HG03060 (cell line): ENCODE measurements at regions not wholly inside any gene's neighbourhood (a gene's known extent, or its start where the extent isn't known, plus 50 kb on each side); places are given as distances from the start of the nearest gene placed in this dataset.
"Not testable (repeated sequence)": the region's sequence is repeated elsewhere in the genome, so short reads cannot be mapped to it uniquely, and the experiment has no call there.

Experiments used
- ATAC-seq: cut with Tn5 transposase; IDR thresholded peaks from one replicate; pipeline ENCODE4 v1.9.1; 2021; ENCODE audit warnings: low read depth, moderate number of reproducible peaks; ENCODE audit not compliant: unreplicated experiment

DNA sequence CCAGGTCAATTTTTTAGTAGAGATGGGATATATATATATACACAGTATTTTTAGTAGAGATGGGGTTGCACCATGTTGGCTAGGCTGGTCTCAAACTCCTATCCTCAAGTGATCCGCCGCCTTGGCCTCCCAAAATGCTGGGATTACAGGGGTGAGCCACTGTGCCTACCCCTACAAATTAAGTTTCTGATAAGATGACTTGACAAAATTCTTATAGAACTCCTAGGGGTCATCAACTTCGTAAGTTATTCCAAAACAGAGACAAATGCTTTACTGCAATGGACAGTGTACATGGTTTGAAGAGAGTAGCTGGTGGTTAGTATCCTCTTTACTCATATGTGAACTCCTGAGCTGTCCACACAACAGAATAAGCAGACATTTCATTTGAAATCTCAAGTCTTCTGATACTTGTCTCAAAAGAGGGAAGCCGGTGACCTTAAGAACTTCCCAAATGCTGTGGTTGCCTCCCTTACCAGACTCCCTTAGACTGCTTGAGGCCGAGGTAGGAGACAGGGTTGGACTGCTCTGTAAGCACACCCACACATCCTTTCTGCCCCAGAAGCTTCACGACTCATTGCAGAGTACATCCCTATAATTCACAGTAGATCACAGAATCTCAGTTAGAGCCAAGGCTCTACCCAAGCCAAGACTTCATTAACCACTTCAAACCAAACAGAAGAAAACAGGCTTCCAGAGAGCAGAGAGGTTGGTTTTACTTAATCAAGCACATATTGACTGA, 244.1 kb upstream of the IRF2BP2 start:
- no peak for ATAC-seq

DNA sequence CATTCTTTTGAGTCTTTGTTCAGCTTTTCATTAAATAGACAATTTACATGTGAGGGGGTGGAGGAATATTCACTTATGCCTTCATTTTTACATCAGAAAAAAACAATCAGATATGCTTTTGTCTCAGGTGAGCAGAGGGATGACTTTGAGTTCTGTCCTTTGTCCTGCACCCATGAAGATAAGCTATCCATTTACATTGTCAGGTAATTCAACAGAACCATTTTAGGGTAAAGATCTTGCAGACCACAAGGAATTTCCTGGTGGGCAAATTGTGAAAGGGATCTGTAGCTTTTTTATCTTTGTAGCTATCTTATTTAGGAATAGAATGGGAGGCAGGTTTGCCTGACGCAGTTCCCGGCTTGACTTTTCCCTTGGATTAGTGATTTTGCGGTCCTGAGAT, 242.7 kb upstream of the IRF2BP2 start:
- ATAC-seq = no peak

DNA sequence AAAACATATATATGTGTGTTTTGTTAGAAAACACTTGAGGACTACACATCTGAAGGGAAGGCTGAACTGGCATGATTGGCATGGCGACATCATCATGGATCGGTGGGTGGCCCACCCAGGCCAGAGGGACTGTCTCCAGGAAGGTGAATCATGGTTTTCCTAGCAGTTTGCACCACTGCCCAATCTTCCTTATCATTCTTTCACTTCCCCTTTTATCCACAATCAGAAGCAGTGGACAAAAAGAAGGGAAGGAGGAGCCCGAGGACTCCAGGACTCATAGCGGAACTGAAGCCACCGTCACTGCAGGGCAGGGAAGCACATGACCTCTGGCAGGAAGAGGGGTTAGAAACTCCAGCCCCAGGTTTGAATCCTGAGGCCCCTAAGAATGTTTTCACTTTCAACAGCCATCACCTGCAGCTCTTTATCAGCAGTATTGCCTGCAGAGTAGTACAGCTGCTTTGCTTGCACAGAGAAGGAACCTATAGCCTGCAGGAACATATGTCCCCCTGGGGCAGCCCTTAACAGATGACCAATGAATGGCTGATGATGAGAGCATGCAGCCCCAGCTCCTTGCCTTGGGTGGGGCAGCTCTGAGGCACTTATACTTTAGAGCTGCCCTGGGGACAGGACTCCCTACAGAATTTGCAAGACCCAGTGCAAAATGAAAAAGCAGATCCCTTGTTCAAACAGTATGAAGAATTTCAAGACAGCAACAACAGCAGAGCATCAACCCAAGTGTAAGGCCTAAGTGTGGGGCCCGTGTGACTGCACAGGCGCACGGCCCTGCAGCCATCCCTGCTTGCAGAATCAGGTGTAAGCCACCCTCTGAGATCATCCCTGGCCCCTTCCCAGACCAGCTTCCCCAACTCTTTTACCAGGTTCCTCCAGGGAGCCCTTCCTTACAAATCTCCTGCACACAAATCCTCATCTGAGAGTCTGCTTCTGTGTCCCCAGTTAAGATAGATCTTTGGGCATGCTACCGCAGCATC, 241.8 kb upstream of the IRF2BP2 start:
- ATAC-seq = no peak

DNA sequence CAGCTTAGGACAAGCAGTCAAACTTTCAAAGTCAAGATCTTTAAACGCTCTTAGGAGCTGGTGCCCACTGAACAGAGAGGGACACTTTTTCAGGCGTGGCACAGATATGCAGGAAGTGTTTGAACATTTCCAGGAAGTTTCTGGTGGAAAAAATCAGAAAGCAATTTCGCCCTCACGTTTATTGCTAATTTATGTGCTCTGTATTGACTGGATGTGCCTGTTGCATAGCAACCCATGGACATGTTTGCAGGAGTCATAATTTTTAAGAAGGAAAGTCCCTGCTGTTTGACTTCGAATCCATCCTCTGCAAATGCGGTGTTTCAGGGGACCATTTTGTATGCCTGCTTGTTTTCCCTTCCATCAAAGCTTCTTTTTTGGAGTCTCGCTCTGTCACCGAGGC, 239.9 kb upstream of the IRF2BP2 start:
- no peak for ATAC-seq

DNA sequence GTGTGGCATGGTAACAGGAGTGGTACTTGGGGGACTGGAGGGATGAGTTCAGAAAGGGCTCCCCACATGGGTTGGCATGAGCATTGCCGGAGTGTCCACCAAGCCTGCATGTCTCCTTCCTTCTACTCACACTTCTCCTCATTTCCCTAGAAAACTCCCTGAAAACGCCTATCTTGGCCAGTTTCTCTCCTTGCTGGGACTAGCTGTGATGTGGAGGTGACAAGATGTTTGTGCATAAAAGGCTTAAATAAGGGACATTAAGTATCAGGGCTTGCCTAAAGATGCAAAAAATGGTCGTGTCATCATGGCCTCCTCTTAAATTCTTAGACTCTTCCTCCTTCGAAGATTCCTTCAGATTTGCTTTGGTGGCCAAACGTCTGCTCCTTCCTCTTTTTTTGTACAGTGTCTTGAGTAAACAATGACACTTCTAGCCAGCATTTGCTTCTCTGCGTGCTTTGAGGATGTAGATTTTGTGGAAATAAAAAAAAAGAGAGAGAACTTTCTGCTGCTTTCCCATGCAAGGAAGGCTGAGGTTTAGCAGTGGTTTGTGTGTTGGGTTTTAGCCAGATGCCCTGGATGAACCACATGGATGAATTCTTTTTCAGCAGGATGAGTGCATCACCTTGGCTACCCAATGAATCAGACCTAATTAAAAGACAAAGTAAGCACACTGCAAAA, 239.1 kb upstream of the IRF2BP2 start:
- no peak for ATAC-seq

DNA sequence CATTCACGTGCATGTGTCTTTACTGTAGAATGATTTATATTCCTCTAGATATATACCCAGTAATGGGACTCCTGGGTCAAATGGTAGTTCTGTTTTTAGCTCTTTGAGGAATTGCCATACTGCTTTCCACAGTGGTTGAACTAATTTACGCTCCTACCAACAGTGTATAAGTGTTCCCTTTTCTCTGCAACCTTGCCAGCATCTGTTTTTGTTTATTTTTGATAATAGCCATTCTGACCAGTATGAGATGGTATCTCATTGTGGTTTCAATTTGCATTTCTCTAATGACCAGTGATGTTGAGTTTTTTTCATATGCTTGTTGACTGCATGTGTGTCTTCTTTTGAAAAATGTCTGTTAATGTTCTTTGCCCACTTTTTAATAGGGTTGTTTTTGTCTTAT, 236.8 kb upstream of the IRF2BP2 start:
- ATAC-seq = not testable (repeated sequence)

DNA sequence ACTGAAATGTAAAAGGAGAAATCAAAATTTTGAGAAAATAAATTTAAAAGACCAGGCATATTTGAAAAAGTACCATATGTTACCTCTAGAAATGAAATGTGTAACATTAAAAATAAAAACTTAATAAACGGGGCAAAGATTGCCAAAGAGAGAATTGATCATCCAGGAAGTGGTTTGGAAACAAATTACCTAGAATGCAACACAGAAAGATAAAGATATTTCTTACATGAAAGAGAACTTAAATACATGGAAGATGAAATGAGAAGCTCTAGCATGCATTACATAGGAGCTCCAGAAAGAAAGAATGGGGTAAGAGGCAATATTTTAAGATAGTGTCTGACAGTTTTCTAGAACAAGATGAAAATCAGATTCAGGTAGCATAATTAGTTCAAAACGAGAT, 235.9 kb upstream of the IRF2BP2 start:
- no peak for ATAC-seq

DNA sequence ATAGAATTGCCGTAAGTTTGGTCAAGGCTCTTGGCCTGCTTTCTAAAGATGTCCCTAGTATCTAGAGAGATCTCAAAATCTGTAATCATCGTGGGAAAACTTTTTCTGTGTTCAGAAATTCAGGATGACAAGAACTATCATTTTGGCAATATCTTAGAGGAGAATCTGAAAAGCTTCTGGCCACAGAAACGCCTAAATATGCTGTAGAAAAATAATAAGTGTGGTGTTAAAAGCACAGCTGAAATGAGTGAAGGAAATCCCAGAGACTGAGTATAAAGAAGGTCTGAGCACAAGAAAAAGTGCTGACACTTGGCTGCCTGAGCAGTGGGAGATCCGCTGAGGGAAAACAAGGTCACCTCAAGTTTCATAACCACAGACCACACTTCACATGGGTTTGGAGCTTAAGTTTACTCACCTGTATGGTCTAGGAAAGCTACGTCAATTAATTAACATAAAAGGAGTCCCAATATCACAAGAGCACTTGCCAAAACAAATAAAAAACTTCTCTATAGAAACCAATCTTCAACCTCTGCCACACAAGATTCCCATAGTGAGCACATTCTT, 235.2 kb upstream of the IRF2BP2 start:
- no peak for ATAC-seq

DNA sequence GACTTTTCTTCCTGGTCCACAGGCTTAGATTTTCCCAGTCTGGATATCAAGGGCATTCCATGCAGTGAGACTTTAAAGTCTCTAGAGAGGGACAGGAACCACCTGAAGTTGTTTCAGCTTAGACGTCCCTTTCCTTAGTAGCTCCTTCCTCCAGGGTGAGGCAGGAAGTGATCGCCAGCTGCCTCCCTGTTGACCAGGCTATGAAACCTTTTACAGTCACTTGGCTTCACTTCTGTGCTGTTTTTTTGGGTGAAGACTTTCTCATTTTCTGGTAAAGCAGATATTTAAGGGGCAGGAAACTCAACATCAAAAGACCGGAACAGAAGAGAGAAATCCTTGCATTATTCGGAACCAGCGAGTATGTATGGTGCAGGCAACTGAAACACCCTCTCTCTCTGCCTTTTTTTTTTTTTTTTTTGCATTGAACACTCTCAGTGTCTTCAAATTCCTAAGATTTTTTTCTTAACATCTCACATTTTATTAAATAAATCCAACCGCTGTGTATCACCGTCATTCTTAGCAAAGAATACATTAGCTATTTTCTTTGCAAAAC, 234.6 kb upstream of the IRF2BP2 start:
- no peak for ATAC-seq

DNA sequence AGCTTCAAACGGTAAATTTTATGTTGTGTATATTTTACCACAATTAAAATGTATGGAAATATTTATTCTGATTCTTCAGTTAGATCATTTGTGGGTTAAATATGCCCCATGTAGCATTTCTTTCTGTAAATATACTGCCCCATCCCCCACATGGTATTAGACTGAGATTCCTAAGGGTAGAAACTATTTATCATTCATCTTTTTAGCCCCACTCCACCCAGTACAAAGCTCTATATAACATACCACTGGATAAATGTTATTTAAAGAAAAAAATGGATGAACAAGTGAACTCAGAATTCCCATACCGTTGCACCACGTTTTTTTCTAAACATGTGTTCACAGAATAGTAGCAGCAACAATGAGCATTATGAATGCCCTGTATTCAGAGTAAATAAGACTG, 234.0 kb upstream of the IRF2BP2 start:
- ATAC-seq = no peak

DNA sequence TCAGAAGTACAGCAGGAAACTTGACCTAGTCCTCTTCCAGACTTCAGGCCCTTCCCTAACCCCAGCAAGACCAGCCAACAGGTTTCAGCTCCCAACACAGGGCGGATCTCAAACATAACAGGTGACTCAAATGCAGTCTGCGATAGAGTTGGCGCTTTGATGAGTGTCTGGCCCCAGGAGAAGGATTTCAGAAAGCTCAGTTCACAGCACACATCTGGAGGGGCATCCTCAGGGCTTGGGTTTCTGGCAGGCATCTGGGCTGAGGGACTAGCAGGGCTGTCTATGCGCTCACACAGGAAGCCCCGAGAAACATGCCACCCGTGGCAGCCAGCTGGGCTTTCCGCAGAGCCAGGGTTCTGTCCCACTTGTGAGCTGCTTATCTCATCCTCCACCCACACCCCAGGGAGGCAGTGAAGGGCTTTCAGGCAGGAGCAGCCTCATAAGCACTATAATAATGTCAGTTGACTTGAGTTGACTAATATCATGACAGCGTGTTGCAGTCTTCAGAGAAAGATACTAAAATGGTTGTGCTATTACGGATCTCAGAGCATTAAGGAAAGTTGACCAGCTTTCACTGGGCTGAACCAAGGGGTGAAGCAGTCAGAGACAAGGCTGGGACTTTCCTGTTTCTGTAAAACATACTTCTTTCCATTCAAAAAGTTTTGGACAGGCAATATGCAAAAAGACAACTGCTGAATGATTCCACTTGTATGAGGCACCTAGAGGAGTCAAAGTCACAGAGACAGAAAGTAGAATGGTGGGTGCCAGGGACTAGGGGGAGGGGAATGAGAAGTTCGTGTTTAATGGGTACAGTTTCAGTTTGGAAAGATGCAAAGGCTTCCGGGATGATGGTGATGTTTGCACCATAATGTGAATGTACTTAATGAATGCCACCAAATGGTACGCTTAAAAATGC, 233.0 kb upstream of the IRF2BP2 start:
- peak; percentile 47 for ATAC-seq

DNA sequence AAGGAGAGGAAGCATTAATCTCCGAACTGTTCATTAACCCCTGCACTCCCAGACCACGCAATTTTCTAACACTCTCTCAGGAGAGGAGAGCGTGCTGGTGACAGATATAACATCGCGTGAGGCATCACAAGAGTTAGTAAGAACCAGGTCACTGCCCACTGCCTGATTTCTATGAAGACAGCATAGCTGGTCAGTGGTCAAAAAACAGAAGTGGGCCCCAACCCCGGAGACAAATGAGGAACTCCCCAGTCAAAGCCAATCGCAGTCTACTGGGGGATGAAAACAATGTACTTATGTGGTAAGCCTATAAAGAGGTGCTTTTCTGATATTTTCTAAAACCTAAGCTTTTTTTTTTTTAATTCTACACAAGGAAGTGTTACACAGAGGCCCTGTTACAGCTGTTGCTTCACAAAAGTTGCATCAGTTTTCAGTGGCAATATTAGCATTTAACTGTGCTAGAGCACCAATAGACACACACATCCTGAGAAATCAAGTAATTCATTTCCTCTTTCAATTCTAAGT, 231.8 kb upstream of the IRF2BP2 start:
- peak; percentile 25 for ATAC-seq

DNA sequence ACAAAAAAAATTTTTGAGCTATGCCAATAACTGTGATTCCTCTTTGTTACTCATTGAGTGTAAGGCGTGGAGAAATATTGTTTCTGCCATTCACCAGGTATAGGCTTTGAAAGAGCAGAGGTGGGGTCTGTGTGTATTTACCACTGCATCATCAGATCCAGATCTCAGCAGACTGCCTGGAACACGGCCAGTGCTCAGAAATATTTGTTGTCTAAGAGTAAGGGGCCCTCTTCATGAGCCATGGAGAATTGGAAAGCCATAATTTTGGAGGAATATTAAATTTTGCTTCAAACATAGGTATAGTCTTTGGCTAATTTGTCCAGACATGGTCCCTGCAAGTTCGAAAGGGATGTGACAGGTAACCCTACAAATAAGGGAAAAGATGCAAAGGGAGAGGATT, 231.3 kb upstream of the IRF2BP2 start:
- no peak for ATAC-seq

DNA sequence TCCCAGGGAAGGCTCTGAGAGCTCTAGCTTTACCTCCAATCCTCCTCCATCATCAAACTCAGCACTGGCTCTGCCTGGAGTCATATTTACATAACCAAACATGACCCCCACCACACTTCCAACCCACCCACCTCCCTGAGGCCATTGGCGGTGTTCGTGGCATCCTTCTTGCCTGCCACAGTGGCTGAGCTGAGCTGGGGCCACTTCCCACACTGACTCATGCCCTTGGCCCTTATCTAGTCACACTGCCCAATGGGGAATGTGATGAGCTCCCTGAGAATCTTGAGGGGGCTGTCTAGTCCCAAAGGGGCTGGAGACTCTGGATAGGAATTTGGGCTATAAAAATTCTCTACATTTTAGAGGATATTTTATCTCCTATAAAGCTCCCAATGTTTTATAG, 230.9 kb upstream of the IRF2BP2 start:
- ATAC-seq = no peak

DNA sequence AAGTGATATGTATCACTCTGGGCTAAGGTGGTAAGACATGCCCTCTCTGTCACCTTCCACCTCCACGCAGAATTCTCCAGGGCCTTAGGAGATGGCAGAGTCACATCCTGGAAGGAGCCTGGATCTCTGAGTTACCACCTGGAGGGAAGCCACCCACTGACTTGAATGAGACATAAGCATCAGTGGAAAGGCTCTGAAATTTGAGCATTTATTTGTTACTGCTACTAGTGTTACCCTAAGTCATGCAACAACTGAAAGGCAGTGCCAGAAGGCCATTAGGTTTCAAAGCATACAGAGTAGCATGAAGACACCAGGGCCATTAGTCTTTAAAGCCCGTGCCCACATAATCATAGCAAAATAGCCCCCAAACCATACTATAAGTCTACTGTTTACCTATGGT, 230.3 kb upstream of the IRF2BP2 start:
- ATAC-seq = no peak

DNA sequence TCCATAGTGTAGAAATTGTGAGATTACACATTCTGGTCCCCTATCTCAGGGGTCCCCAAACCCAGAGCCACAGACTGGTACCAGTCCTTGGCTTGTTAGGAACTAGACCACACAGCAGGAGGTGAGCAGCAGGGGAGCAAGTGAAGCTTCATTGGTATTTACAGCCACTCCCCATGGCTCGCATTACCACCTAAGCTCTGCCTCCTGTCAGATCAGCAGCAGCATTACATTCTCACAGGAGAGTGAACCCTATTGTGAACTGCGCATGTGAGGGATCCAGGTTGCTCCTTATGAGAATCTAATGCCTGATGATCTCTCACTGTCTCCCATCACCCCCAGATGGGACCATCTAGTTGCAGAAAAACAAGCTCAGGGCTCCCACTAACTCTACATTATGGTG, 229.7 kb upstream of the IRF2BP2 start:
- no peak for ATAC-seq

DNA sequence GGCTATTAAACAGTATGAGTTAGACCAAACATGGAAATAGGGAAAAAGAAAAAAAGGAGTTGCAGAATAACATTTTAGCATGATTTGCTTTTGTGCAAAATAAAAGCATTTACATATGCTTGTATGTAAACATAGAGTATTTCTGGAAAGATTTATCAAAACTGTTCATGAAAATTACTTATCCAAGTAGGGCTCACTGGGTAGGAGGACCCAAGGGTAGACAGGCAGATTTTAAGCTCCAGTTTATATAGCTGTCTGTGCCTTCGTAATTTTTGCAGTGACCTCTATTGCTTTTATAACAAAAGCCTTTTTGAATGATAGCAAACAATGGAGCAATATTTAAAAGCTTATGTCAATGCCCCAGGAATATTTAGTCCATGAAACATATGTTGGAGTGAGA, 228.8 kb upstream of the IRF2BP2 start:
- no peak for ATAC-seq

DNA sequence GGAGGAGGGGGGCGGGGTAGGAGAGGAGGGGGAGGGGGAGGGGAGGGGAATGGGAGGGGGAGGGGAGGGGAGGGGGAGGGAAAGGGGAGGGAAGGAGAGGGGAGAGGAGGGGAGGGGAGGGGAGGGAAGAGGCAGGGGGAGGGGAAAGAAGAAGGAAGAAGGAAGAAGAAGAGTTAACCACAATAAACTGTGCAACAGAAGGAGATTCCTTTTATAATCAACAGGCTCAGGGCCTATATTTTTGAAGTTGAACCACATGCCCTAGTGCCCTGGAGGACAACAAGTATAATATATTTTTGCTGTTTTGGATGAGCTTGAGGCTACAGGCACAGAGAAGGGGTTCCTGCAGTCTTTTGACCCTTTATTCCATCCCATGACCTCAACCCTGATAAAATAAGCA, 228.2 kb upstream of the IRF2BP2 start:
- ATAC-seq = no peak

DNA sequence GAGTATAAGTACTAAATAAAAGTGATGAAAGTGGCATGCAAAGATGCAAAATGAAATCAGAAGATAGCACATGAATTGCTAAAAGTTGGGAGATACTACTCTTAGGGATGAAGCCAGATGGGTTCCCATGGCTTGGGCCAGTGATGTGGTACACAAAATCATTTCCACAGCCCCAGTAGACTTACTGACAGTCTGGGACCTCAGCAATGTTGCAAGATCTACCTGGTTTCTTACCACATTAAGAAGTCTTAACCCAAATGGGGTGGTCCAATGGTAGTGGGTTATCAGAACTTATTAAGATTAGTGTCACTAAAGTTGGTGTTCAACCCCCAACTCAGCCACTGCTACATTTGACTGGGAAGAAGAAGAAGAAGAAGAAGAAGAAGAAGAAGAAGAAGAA, 227.7 kb upstream of the IRF2BP2 start:
- no peak for ATAC-seq
